IPS-15b (cell line): ENCODE measurements at regions not wholly inside any gene's neighbourhood (a gene's known extent, or its start where the extent isn't known, plus 50 kb on each side); places are given as distances from the start of the nearest gene placed in this dataset.

Experiments used
- H3K27me3 ChIP-seq: one replicate; pipeline ENCODE4 v1.6.1; 2013; ENCODE audit warnings: low read length; ENCODE audit not compliant: control insufficient read depth, insufficient read depth
- H3K36me3 ChIP-seq: one replicate; pipeline ENCODE4 v1.6.1; 2013; ENCODE audit warnings: low read length; ENCODE audit not compliant: control insufficient read depth, insufficient read depth
- H3K4me1 ChIP-seq: one replicate; pipeline ENCODE4 v1.6.1; 2013; ENCODE audit warnings: mild to moderate bottlenecking, low read length; ENCODE audit not compliant: control insufficient read depth, insufficient read depth
- H3K4me3 ChIP-seq: one replicate; pipeline ENCODE4 v1.5.1; 2013; ENCODE audit warnings: low read depth, low read length
- H3K9ac ChIP-seq: one replicate; pipeline ENCODE4 v1.6.1; 2013; ENCODE audit warnings: low read depth, mild to moderate bottlenecking, low read length
- H3K9me3 ChIP-seq: one replicate; pipeline ENCODE4 v1.6.1; 2013; ENCODE audit warnings: mild to moderate bottlenecking, low read length; ENCODE audit not compliant: control insufficient read depth, insufficient read depth

DNA sequence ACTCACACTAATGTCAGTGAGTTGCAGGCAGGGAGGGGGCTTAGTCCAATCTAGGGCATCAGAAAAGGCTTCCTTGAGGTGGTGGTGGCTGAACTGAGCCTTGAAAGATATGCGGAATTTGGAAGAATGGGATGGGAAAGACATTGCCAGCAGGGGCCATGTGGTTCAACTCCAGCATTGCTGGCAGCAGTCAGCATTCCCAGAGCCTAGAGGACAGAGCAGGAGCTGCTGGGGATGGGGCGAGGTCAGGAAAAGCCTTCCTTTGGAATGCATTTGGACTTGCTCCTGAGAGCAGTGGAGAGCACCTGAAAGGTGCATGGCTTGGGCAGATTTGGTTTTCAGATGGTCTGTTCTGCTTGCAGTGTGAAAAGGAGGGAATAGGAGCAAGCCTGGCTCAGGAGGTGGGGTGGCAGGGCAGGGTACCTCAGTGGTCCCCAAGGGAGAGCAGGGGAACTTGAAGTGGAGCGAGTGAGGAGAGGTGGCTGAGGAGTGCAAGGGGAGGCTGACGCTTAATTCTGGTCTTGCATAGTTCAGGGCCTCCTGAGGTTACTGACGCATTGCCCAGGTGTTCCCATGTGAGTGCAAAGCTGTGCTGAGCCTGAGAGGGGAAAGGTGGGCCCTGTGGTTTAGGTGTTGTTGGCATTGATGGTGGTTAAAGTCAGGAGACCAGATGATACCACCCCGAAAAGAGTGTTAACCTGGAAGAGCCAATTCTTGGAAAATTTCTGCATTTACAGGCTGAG lies 112.1 kb upstream of the MGAT5 start:
- Histone ChIP-seq H3K27me3 (no peaks in the 10 kb centered on the region), H3K9ac (no peak overlapping the region), H3K9me3 (no peaks in the 10 kb centered on the region), H3K36me3 (no peaks in the 10 kb centered on the region), H3K4me3 (no peak overlapping the region), H3K4me1 (peaks cover 17% of the 10 kb centered on the region)

DNA sequence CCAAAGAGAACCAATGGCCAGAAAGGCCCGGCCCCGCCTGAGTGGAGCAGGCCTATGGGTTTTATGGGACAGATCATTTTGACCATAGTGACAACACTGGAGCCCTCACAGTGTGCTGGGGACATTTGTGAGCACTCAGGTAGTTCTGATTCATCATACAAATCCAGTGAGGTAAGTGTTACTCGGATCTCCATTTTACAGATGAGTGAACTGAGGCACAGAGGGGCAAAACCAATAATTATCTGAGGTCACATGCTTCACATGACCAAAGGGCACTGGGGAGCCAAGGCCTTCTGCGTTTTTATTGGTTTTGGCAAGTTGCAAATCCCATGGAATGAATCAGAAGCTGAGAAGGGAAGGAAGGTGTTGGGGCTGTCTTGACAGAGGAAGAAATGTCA lies 111.5 kb upstream of the MGAT5 start:
- H3K27me3 ChIP-seq, result no peaks in the 10 kb centered on the region
- no peak overlapping the region for H3K9ac ChIP-seq
- no peaks in the 10 kb centered on the region for H3K36me3 ChIP-seq
- H3K9me3 ChIP-seq, result no peaks in the 10 kb centered on the region
- H3K4me3 ChIP-seq, result no peak overlapping the region
- H3K4me1 ChIP-seq, result peaks cover 14% of the 10 kb centered on the region

DNA sequence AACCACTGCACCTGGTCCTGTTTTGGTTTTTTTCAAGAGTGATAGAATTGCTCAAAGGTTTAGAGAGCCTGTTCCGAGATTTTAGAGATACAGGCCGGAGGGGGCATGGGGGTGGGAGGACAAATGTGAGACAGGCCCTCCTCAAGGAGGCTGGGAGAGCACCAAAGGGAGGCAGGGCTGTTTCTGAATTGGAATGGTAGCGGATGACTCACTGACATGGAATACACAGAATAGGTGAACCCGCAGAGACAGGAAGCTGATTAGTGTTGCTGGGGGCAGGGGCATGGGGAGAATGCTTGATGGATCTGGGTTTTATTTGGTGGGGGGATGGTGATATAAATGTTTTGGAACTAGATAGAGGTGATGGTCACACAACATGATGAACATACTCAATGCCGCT lies 111.0 kb upstream of the MGAT5 start:
- peaks cover 16% of the 10 kb centered on the region for H3K4me1 ChIP-seq
- H3K9me3 ChIP-seq, result no peaks in the 10 kb centered on the region
- no peak overlapping the region for H3K9ac ChIP-seq
- H3K27me3 ChIP-seq, result no peaks in the 10 kb centered on the region
- H3K36me3 ChIP-seq, result no peaks in the 10 kb centered on the region
- no peak overlapping the region for H3K4me3 ChIP-seq

GRCh38 chr2:134143568-134143967 lies 110.3 kb upstream of the MGAT5 start:
- Histone ChIP-seq H3K9ac (no peak overlapping the region), H3K9me3 (no peaks in the 10 kb centered on the region), H3K4me3 (no peak overlapping the region), H3K4me1 (peaks cover 16% of the 10 kb centered on the region), H3K36me3 (no peaks in the 10 kb centered on the region), H3K27me3 (no peaks in the 10 kb centered on the region)

DNA sequence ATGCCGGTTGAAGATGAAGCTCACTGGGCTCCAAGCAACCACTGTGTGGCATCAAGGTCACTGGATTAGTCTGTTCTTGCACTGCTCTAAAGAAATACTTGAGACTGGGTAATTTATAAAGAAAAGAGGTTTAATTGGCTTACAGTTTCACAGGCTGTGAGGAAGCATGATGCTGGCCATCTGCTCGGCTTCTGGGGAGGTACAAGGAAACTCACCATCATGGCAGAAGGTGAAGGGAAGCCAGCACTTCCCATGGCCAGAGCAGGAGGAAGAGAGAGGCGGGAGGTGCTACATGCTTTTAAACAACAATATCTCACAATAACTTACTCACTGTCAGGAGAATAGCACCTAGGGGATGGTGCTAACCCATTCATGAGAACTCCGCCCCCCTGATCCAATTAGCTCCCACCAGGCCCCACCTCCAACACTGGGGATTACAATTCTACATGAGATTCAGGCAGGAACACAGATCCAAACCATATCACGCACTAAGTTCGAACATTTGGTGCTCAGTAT lies 109.7 kb upstream of the MGAT5 start:
- Histone ChIP-seq H3K9ac (no peak overlapping the region), H3K4me1 (peaks cover 16% of the 10 kb centered on the region), H3K9me3 (no peaks in the 10 kb centered on the region), H3K36me3 (no peaks in the 10 kb centered on the region), H3K27me3 (no peaks in the 10 kb centered on the region), H3K4me3 (no peak overlapping the region)

DNA sequence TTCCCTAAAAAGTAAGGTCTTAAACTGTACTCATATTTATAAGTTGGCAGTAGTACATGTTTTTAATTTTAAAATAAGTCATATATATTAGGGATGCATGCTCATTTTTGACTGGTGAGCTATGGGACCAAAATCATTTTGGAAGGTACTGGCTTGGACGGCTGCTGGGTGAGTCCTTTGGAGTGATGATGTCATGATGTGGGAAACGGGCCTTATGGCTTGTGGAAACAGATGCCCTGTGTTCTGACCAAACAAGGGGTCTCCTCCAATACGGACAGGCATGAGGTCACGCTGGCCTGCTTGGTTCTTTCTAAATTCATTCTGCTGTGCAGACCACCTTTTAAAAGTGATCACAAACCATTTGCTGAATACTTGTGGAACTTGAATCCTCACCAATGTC lies 109.2 kb upstream of the MGAT5 start:
- Histone ChIP-seq H3K27me3 (no peaks in the 10 kb centered on the region), H3K9me3 (no peaks in the 10 kb centered on the region), H3K9ac (no peak overlapping the region), H3K4me1 (peaks cover 16% of the 10 kb centered on the region), H3K4me3 (no peak overlapping the region), H3K36me3 (no peaks in the 10 kb centered on the region)

- Histone ChIP-seq H3K27me3 (no peaks in the 10 kb centered on the region), H3K36me3 (no peaks in the 10 kb centered on the region), H3K4me3 (no peak overlapping the region), H3K4me1 (peaks cover 16% of the 10 kb centered on the region), H3K9me3 (no peaks in the 10 kb centered on the region), H3K9ac (no peak overlapping the region)
Observed at GRCh38 chr2:134145519-134145918, 108.4 kb upstream of the MGAT5 start.

DNA sequence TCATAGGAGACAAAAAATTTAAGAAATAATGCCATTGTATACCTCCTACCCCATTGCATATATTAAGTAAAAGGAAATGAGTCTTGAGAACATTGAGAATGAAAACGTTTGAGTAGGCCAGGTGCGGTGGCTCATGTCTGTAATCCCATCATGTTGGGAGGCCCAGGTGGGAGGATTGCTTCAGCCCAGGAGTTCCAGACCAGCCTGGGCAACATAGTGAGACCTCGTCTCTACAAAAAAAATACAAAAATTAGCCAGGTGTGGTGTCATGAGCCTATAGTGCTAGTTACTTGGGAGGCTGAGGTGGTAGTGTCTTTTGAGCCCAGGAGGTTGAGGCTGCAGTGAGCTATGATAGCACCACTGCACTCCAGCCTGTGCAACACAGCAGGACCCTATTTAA lies 107.7 kb upstream of the MGAT5 start:
- H3K4me1 ChIP-seq, result peaks cover 16% of the 10 kb centered on the region
- H3K27me3 ChIP-seq, result no peaks in the 10 kb centered on the region
- no peaks in the 10 kb centered on the region for H3K36me3 ChIP-seq
- no peaks in the 10 kb centered on the region for H3K9me3 ChIP-seq
- no peak overlapping the region for H3K4me3 ChIP-seq
- H3K9ac ChIP-seq, result no peak overlapping the region

DNA sequence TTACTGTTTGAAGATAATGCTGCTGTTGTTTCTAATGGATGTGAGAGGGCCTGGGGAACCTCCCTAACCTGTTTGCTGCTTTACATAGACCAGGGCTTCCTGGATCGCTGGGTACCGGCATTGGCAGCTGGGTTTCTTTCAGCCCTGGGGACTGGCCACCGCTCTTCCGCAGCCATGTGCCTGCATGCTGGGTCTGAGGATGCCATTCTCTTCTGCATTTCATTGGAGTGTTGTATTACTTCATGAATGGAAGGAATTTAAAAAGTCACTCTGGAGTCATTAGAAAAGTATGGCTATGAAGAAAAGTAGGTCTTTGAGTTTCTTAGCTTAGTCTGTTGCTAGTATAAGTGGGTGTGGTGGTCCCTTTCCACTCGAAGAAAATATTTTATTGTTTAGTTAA lies 107.3 kb upstream of the MGAT5 start:
- Histone ChIP-seq H3K9me3 (no peaks in the 10 kb centered on the region), H3K4me3 (no peak overlapping the region), H3K9ac (no peak overlapping the region), H3K4me1 (peaks cover 16% of the 10 kb centered on the region), H3K27me3 (no peaks in the 10 kb centered on the region), H3K36me3 (no peaks in the 10 kb centered on the region)

GRCh38 chr2:134148172-134148571 lies 105.7 kb upstream of the MGAT5 start:
- no peaks in the 10 kb centered on the region for H3K9me3 ChIP-seq
- no peak overlapping the region for H3K4me3 ChIP-seq
- H3K4me1 ChIP-seq, result peaks cover 11% of the 10 kb centered on the region
- no peak overlapping the region for H3K9ac ChIP-seq
- no peaks in the 10 kb centered on the region for H3K36me3 ChIP-seq
- no peaks in the 10 kb centered on the region for H3K27me3 ChIP-seq

DNA sequence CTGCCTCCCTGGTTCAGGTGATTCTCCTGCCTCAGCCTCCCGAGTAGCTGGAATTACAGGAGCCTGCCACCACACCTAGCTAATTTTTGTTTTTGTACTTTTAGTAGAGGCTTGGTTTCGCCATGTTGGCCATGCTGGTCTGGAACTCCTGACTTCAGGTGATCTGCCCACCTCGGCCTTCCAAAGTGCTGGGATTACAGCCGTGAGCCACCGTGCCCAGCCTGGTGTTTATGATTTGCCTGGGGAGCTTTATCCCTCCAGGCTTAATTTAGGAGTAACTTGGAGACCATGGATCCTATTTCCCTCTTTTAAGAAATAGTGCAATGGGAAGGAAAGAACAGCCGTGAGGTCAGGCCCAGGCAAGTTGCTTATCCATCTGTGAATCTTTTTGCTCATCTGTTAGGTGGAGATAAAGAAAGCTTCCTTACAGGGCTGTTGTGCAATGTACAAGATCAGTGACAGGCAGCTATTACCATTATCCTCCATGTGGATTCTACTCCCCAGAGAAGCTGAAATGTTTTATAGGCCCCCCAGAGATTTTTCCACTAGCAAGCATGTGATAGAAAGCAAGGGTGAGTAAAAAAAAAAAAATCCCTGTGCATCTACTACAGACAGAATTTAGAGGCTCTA lies 104.9 kb upstream of the MGAT5 start:
- Histone ChIP-seq H3K4me3 (no peak overlapping the region), H3K27me3 (no peaks in the 10 kb centered on the region), H3K9ac (no peak overlapping the region), H3K9me3 (no peaks in the 10 kb centered on the region), H3K36me3 (no peaks in the 10 kb centered on the region), H3K4me1 (peaks cover 11% of the 10 kb centered on the region)

DNA sequence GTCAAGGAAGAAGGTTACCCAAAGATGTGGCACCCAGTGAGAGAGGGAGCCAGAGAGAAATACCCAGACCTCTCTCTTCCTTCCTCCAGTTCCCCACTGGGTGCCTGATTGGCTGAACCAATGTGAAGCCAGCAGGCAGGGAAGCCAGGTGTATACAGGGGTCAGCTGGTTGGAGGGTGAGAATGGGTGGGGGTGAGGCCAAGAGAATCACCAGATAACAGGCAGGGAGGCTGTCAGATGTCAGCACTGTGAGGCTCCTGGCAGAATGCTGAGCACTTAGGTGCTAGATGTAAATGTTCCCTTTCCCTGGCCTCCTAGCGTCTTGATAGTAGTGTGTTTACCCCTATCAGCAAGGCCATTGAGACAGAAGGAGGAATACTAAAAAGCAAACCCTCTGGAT lies 104.0 kb upstream of the MGAT5 start:
- H3K27me3 ChIP-seq, result no peaks in the 10 kb centered on the region

More for the DNA sequence above, 104.0 kb upstream of the MGAT5 start:
- no peak overlapping the region for H3K4me3 ChIP-seq
- H3K9me3 ChIP-seq, result no peaks in the 10 kb centered on the region
- H3K4me1 ChIP-seq, result peaks cover 5% of the 10 kb centered on the region
- no peaks in the 10 kb centered on the region for H3K36me3 ChIP-seq
- no peak overlapping the region for H3K9ac ChIP-seq
